ENCODE measurements at regions not wholly inside any gene's neighbourhood (a gene's known extent, or its start where the extent isn't known, plus 50 kb on each side); places are given as distances from the start of the nearest gene placed in this dataset.
A peak's percentile ranks its signal among the peaks of the same experiment; 100 is the strongest.
"Not testable (repeated sequence)": the region's sequence is repeated elsewhere in the genome, so short reads cannot be mapped to it uniquely, and the experiment has no call there.

- no peak for DNase-seq (ENCODE audit: low read depth in 4 of 4, low spot score in 3 of 4)
These were observed 1034.4 kb downstream of the CDH9 start for GRCh38 chr5:26003966-26004365.

- DNase-seq (ENCODE audit: low read depth in 4 of 4, low spot score in 3 of 4): no peak
These were observed 1043.2 kb downstream of the CDH9 start for GRCh38 chr5:25995209-25995608.

- no peak for DNase-seq (ENCODE audit: low read depth in 4 of 4, low spot score in 3 of 4)
These were observed 1044.7 kb downstream of the CDH9 start for GRCh38 chr5:25993701-25994100.

GRCh38 chr5:25991639-25992038 is 1046.7 kb downstream of the CDH9 start:
- no peak for DNase-seq (ENCODE audit: low read depth in 4 of 4, low spot score in 3 of 4)

- DNase-seq (ENCODE audit: low read depth in 4 of 4, low spot score in 3 of 4): no peak
These were observed 1047.6 kb downstream of the CDH9 start for GRCh38 chr5:25990771-25991170.

GRCh38 chr5:25979086-25979485 is 1059.3 kb downstream of the CDH9 start:
- no peak for DNase-seq (ENCODE audit: low read depth in 4 of 4, low spot score in 3 of 4)

- DNase-seq (ENCODE audit: low read depth in 4 of 4, low spot score in 3 of 4): no peak
These were observed 1062.5 kb downstream of the CDH9 start for GRCh38 chr5:25975885-25976284.

- DNase-seq (ENCODE audit: low read depth in 4 of 4, low spot score in 3 of 4): no peak
These were observed 1063.9 kb downstream of the CDH9 start for GRCh38 chr5:25974451-25974850.

GRCh38 chr5:25970906-25971489 is 1067.4 kb downstream of the CDH9 start:
- no peak for DNase-seq (ENCODE audit: low read depth in 4 of 4, low spot score in 3 of 4)

GRCh38 chr5:25969042-25969441 is 1069.3 kb downstream of the CDH9 start:
- not testable (repeated sequence) for DNase-seq (ENCODE audit: low read depth in 4 of 4, low spot score in 3 of 4)

GRCh38 chr5:25964009-25964372 is 1074.4 kb downstream of the CDH9 start:
- no peak for DNase-seq (ENCODE audit: low read depth in 4 of 4, low spot score in 3 of 4)

- no peak for DNase-seq (ENCODE audit: low read depth in 4 of 4, low spot score in 3 of 4)
These were observed 1075.0 kb downstream of the CDH9 start for GRCh38 chr5:25963251-25964008.

- DNase-seq (ENCODE audit: low read depth in 4 of 4, low spot score in 3 of 4): no peak
These were observed 1083.0 kb downstream of the CDH9 start for GRCh38 chr5:25955337-25955736.

- no peak for DNase-seq (ENCODE audit: low read depth in 4 of 4, low spot score in 3 of 4)
These were observed 1087.7 kb downstream of the CDH9 start for GRCh38 chr5:25950681-25951080.

GRCh38 chr5:25948278-25948677 is 1090.1 kb downstream of the CDH9 start:
- DNase-seq (ENCODE audit: low read depth in 4 of 4, low spot score in 3 of 4): no peak

- no peak for DNase-seq (ENCODE audit: low read depth in 4 of 4, low spot score in 3 of 4)
These were observed 1093.6 kb downstream of the CDH9 start for GRCh38 chr5:25944786-25945185.

- no peak for DNase-seq (ENCODE audit: low read depth in 4 of 4, low spot score in 3 of 4)
These were observed 1129.2 kb downstream of the CDH9 start for GRCh38 chr5:25909163-25909562.

GRCh38 chr5:25905646-25906045 is 1132.7 kb downstream of the CDH9 start:
- DNase-seq (ENCODE audit: low read depth in 4 of 4, low spot score in 3 of 4): no peak

- DNase-seq (ENCODE audit: low read depth in 4 of 4, low spot score in 3 of 4): no peak
These were observed 1146.2 kb downstream of the CDH9 start for GRCh38 chr5:25892211-25892610.

GRCh38 chr5:25891691-25892090 is 1146.7 kb downstream of the CDH9 start:
- peak in 1 of 4 donors; percentile 4 for DNase-seq (ENCODE audit: low read depth in 4 of 4, low spot score in 3 of 4)

- DNase-seq (ENCODE audit: low read depth in 4 of 4, low spot score in 3 of 4): no peak
These were observed 1156.9 kb downstream of the CDH9 start for GRCh38 chr5:25881318-25882036.

- no peak for DNase-seq (ENCODE audit: low read depth in 4 of 4, low spot score in 3 of 4)
These were observed 1174.6 kb downstream of the CDH9 start for GRCh38 chr5:25863811-25864210.
